ENCODE measurements at regions not wholly inside any gene's neighbourhood (a gene's known extent, or its start where the extent isn't known, plus 50 kb on each side); places are given as distances from the start of the nearest gene placed in this dataset.

GRCh38 chr14:84228702-84229101 lies 1301.2 kb upstream of the FLRT2 start:
- no peak overlapping the region for H3K27ac ChIP-seq
- DNase-seq, result no peak
- no peaks in the 10 kb centered on the region for H3K27me3 ChIP-seq
- no peak for TF ChIP-seq POLR2A (IDR thresholded peaks at IDR 0.05)
- intact Hi-C loops (cut with DNase I), result no loop called here
- WGBS, 2 donors, result 87 to 88% methylated on average over 3 of the region's 3 CpGs
- H3K36me3 ChIP-seq, result no peaks in the 10 kb centered on the region
- H3K9me3 ChIP-seq, result no peaks in the 10 kb centered on the region
- H3K4me3 ChIP-seq, result no peak overlapping the region
- peaks cover 0 to 23% (median 7%) of the 10 kb centered on the region in 4 donors for H3K4me1 ChIP-seq

GRCh38 chr14:84234281-84234680 lies 1295.7 kb upstream of the FLRT2 start:
- Histone ChIP-seq H3K4me3 (no peak overlapping the region), H3K27ac (no peak overlapping the region), H3K36me3 (no peaks in the 10 kb centered on the region), H3K4me1 (no peaks in the 10 kb centered on the region), H3K9me3 (no peaks in the 10 kb centered on the region), H3K27me3 (no peaks in the 10 kb centered on the region)
- no peak for DNase-seq
- WGBS, 2 donors, result 86% methylated on average over 7 of the region's 7 CpGs
- intact Hi-C loops (cut with DNase I), result no loop called here
- TF ChIP-seq EP300 (IDR thresholded peaks at IDR 0.05) (no peak), CTCF (IDR thresholded peaks at IDR 0.05) (no peak), POLR2AphosphoS5 (IDR thresholded peaks at IDR 0.05) (no peak), POLR2A (IDR thresholded peaks at IDR 0.05) (no peak)

- Histone ChIP-seq H3K27me3 (no peaks in the 10 kb centered on the region), H3K4me1 (no peaks in the 10 kb centered on the region), H3K4me3 (no peak overlapping the region), H3K36me3 (no peaks in the 10 kb centered on the region), H3K9me3 (no peaks in the 10 kb centered on the region), H3K27ac (no peak overlapping the region)
- WGBS, 2 donors, result 88 to 89% methylated on average over 3 of the region's 3 CpGs
- intact Hi-C loops (cut with DNase I), result no loop called here
- no peak for DNase-seq
- TF ChIP-seq EP300 (IDR thresholded peaks at IDR 0.05), result no peak
- no peak for TF ChIP-seq CTCF (IDR thresholded peaks at IDR 0.05)
- TF ChIP-seq POLR2A (IDR thresholded peaks at IDR 0.05), result no peak
- TF ChIP-seq POLR2AphosphoS5 (IDR thresholded peaks at IDR 0.05), result no peak
Measured at GRCh38 chr14:84236290-84236689, 1293.7 kb upstream of the FLRT2 start.

- intact Hi-C loops (cut with DNase I), result no loop called here
- Histone ChIP-seq H3K9me3 (no peaks in the 10 kb centered on the region), H3K27ac (no peak overlapping the region), H3K36me3 (no peaks in the 10 kb centered on the region), H3K27me3 (no peaks in the 10 kb centered on the region), H3K4me1 (no peaks in the 10 kb centered on the region), H3K4me3 (no peak overlapping the region)
- 80 to 88% methylated on average over 2 of the region's 2 CpGs for WGBS, 2 donors
- TF ChIP-seq POLR2AphosphoS5 (IDR thresholded peaks at IDR 0.05) (no peak), POLR2A (IDR thresholded peaks at IDR 0.05) (no peak), EP300 (IDR thresholded peaks at IDR 0.05) (no peak), CTCF (IDR thresholded peaks at IDR 0.05) (no peak)
- no peak for DNase-seq
Measured at GRCh38 chr14:84237881-84238280, 1292.1 kb upstream of the FLRT2 start.

GRCh38 chr14:84247693-84248092 lies 1282.3 kb upstream of the FLRT2 start:
- WGBS, 2 donors, result 87 to 98% methylated on average over 1 of the region's 1 CpG
- Histone ChIP-seq H3K4me3 (no peak overlapping the region), H3K27me3 (no peaks in the 10 kb centered on the region), H3K4me1 (peaks cover 0 to 6% (median 0%) of the 10 kb centered on the region in 4 donors), H3K27ac (no peak overlapping the region), H3K36me3 (no peaks in the 10 kb centered on the region), H3K9me3 (peaks cover 0 to 4% (median 0%) of the 10 kb centered on the region in 4 donors)
- TF ChIP-seq EP300 (IDR thresholded peaks at IDR 0.05) (no peak), CTCF (IDR thresholded peaks at IDR 0.05) (no peak), POLR2AphosphoS5 (IDR thresholded peaks at IDR 0.05) (no peak), POLR2A (IDR thresholded peaks at IDR 0.05) (no peak)
- intact Hi-C loops (cut with DNase I), result no loop called here
- DNase-seq, result no peak

All from sigmoid colon (tissue), 6 donors.